ENCODE measurements at regions not wholly inside any gene's neighbourhood (a gene's known extent, or its start where the extent isn't known, plus 50 kb on each side); places are given as distances from the start of the nearest gene placed in this dataset.

- TF ChIP-seq, protein P1, sequence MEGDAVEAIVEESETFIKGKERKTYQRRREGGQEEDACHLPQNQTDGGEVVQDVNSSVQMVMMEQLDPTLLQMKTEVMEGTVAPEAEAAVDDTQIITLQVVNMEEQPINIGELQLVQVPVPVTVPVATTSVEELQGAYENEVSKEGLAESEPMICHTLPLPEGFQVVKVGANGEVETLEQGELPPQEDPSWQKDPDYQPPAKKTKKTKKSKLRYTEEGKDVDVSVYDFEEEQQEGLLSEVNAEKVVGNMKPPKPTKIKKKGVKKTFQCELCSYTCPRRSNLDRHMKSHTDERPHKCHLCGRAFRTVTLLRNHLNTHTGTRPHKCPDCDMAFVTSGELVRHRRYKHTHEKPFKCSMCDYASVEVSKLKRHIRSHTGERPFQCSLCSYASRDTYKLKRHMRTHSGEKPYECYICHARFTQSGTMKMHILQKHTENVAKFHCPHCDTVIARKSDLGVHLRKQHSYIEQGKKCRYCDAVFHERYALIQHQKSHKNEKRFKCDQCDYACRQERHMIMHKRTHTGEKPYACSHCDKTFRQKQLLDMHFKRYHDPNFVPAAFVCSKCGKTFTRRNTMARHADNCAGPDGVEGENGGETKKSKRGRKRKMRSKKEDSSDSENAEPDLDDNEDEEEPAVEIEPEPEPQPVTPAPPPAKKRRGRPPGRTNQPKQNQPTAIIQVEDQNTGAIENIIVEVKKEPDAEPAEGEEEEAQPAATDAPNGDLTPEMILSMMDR (IDR thresholded peaks at IDR 0.05): no peak
- TF ChIP-seq POLR2A (IDR thresholded peaks at IDR 0.05) (no peak), EP300 (IDR thresholded peaks at IDR 0.05) (no peak)
Observed at GRCh38 chr20:16955462-16955861, 207.3 kb downstream of the OTOR start.
